ACHN (cell line): ENCODE measurements at regions not wholly inside any gene's neighbourhood (a gene's known extent, or its start where the extent isn't known, plus 50 kb on each side); places are given as distances from the start of the nearest gene placed in this dataset.
"Not testable (repeated sequence)": the region's sequence is repeated elsewhere in the genome, so short reads cannot be mapped to it uniquely, and the experiment has no call there.

Source experiments
- DNase-seq: peaks from one replicate; pipeline ENCODE4 v3.0.0-alpha.2; 2015
- in situ Hi-C: cut with HindIII; loops from 2 replicates; pipeline ENCODE4 v1.10.0; 2017; ENCODE audit warnings: low sequenced_read_pairs, low pct_ligation_motif_present, low pct_unique_long_range_greater_than_20kb

GRCh38 chr5:91668261-91668660 lies 285.1 kb upstream of the ARRDC3 start:
- DNase-seq, result no peak
- in situ Hi-C loops, result no loop called here

GRCh38 chr5:91652678-91653077 lies 269.6 kb upstream of the ARRDC3 start:
- in situ Hi-C loops, result no loop called here
- DNase-seq, result no peak

DNA sequence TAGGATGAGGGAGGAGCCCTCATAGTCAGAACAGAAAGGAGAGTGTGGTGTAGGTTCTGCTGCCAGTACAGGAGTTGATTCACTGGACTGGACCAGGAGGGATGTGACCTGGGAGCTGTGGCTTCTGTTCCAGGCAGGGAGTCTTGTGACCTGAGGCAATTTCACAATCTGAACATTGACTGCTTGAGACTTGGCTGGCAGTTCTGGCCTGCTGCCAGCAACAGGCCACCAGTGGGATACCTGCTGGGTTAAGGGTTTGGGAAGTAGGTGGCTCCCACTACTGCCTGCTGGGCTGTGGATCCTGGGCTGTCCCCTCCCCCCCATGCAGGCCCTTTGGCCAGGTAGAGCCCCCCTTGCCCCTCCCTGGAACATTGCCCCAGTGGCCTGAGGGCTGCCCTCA lies 268.6 kb upstream of the ARRDC3 start:
- no peak for DNase-seq
- in situ Hi-C loops, result no loop called here

- no peak for DNase-seq
- in situ Hi-C loops, result no loop called here
Observed at GRCh38 chr5:91645347-91645746, 262.2 kb upstream of the ARRDC3 start.

- in situ Hi-C loops, result no loop called here
- no peak for DNase-seq
Observed at GRCh38 chr5:91643797-91644196, 260.7 kb upstream of the ARRDC3 start.

GRCh38 chr5:91642581-91642980 lies 259.5 kb upstream of the ARRDC3 start:
- no peak for DNase-seq

DNA sequence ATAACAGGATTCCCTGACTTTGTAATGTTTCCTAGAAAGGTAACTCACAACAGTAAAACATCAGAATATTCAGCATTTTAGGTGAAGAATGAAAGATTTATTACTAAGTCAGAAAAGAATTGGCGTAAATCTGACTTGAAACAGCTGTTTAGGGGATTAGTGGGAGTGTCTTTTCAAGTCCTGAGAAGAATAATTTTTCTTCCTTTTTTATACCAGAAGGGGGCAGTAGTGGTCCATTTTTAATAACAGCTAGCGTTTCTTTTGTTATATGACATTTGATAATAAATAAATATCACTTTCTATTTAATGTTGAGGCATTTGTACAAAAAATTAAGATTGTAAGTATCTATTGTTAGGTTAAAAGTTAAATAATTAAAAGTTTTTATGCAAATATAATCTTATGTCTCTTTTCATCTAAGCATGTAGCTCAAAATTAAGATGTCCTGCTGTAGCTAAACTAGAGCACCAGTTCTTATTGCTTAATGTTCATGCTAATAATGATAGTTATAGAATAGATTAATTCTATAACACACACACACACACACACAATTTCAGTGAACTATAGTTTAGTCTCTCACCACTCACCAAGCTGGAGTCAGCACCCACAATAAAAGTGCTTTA lies 258.7 kb upstream of the ARRDC3 start:
- peak; percentile 49 for DNase-seq

More at GRCh38 chr5:91642581-91642980, 259.5 kb upstream of the ARRDC3 start:
- in situ Hi-C loops, result no loop called here

GRCh38 chr5:91639744-91640143 lies 256.6 kb upstream of the ARRDC3 start:
- DNase-seq, result no peak
- in situ Hi-C loops, result no loop called here

More for the DNA sequence above, 258.7 kb upstream of the ARRDC3 start:
- in situ Hi-C loops, result no loop called here

- in situ Hi-C loops, result no loop called here
- DNase-seq, result no peak
Observed at GRCh38 chr5:91638010-91638409, 254.9 kb upstream of the ARRDC3 start.

GRCh38 chr5:91635950-91636734 lies 253.0 kb upstream of the ARRDC3 start:
- DNase-seq, result no peak
- in situ Hi-C loops, result no loop called here

DNA sequence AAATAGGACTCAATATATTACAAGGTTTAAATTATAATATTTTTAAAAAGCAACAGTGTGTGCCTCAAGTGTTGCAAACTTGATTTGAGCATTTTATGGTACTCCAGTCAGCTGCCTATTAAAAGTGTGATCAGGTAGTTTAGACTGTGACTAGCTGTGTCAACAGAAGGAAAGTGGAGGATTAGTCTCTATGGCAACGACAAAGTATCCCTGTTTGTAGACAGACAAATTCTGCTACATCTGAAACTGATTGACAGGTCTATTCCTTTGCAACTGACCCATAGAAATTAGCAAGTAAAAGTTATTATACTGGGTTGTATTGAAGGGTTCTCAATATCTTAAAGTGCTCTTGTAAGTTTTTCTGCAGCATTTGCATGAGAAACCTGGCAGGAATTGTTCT lies 249.8 kb upstream of the ARRDC3 start:
- in situ Hi-C loops, result no loop called here
- no peak for DNase-seq

- in situ Hi-C loops, result no loop called here
- DNase-seq, result no peak
Observed at GRCh38 chr5:91611746-91612145, 228.6 kb upstream of the ARRDC3 start.

GRCh38 chr5:91607675-91608074 lies 224.6 kb upstream of the ARRDC3 start:
- in situ Hi-C loops, result no loop called here

GRCh38 chr5:91599863-91600262 lies 216.7 kb upstream of the ARRDC3 start:
- DNase-seq, result no peak
- in situ Hi-C loops, result no loop called here

More at GRCh38 chr5:91607675-91608074, 224.6 kb upstream of the ARRDC3 start:
- no peak for DNase-seq

DNA sequence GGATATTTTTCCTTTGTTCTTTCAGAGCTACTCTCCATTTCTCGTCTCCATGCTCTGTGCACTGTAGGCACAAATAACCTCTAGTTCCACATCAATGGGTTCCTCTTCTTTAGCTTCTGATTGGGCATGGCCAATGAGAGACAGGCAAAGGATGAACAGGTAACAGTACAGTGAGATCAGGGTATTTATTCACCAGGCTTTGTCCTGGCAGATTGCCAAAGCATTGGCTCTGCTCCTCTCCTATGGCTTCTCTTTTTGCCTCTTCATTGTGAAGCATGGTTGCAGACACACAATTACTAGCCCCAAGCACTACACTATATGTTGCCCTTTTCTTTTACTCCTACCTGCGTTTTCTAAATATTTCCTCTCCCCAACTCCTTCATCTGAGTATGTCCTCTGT lies 215.1 kb upstream of the ARRDC3 start:
- in situ Hi-C loops, result no loop called here
- no peak for DNase-seq

DNA sequence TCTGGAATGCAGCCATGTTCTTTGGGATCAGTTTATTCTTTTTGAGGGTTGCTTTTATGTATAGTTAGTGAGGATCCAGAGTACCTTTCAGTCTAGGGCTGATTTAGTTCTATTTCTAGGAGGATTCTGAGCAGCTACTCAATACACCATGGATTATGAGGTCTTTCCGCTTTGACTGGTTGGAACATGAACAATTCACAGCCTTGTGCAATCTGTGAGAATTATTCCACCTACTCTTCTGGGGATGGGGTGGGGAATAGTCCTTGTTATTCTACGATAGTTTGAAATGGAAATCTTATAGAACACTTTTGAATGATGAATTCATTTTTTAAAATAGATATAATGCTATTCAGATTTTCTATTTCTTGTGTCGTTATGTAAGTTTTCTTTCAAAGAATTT lies 212.3 kb upstream of the ARRDC3 start:
- in situ Hi-C loops, result no loop called here
- no peak for DNase-seq

DNA sequence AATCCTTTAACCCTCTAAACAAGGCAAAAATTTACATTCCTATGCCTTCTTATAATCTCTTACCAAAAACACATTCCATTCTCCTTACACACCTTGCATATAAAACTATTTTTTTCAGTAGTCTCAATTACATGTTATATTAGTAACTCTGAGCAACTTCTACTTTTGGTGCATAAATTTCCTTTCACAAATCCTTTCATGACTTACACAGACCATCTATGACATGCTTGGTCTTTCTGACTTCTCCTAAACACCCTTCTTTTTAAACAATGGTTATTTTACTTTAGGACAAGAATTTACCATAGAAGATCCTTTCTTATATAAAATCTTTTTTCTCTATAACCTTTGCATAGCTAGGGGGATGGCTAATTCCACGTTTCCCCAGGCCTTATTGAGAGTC lies 208.0 kb upstream of the ARRDC3 start:
- DNase-seq, result no peak
- in situ Hi-C loops, result no loop called here

DNA sequence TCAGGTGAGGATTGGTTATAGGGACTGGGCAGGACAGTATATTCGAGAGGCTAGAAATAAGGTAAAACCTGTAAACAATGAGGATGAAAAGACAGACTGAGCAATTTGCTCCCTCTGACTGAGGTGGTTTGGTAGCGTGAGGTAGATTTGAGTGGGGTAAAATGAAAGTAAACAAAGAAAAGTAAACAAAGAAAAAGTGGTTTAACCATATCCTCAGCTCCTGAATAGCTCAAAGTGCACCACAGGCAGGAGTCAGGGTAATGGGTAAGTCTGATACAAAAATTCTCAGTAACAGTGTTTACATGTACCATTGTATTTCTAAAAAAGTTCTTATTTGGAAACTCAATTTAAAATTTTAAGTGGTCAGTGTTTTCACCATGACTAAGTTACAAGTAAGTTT lies 203.1 kb upstream of the ARRDC3 start:
- in situ Hi-C loops, result no loop called here

GRCh38 chr5:91584352-91584751 lies 201.2 kb upstream of the ARRDC3 start:
- in situ Hi-C loops, result no loop called here
- DNase-seq, result no peak

More for the DNA sequence above, 203.1 kb upstream of the ARRDC3 start:
- no peak for DNase-seq

DNA sequence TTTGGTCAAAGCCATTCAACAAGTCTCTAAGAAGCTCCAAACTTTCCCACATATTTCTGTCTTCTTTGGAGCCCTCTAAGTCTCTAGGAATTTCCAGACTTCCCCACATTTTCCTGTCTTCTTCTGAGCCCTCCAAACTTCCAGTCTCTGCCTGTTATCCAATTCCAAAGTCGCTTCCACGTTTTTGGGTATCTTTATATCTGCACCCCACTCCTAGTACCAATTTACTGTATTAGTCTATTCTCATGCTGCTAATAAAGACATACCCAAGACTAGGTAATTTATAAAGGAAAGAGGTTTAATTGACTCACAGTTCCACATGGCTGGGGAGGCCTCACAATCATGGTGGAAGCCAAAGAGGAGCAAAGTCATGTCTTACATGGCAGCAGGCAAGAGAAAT lies 182.9 kb upstream of the ARRDC3 start:
- in situ Hi-C loops, DNase-seq: not testable (repeated sequence)
